ENCODE measurements at regions not wholly inside any gene's neighbourhood (a gene's known extent, or its start where the extent isn't known, plus 50 kb on each side); places are given as distances from the start of the nearest gene placed in this dataset.

DNA sequence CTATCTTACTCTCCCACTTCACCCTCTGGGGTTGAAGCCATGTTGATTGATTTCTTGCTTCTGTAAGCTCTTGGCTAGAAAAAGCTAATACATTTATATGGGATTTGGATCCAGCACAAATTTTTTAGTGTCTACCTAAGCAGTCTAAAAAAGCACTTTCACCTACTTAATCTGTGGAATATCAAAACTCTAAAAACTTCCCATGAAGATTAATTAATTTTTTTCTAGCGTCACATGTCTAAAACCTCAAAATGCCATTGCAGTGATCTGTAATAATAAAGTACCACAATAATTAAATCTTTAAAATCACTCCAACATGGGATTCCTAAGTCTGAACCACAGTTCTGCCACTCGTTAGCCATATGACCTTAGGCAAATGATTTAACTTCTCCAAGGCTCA, 180.1 kb downstream of the EN1 start:
- DNase-seq, result no peak
- BruUV-seq (replicated peaks), result no TSS peak
- H3K27ac Mint-ChIP-seq (ENCODE audit: unreplicated experiment), result no peak overlapping the region
- H3K4me3 Mint-ChIP-seq (ENCODE audit: low read depth, unreplicated experiment), result no peak overlapping the region
- intact Hi-C loops (cut with micrococcal nuclease; ENCODE audit: unreplicated experiment), result loop anchor here (5.0 to 10.0 kb wide), 2 partner anchors 235 to 443 kb away; no protein-coding TSS in a partner anchor
- no peaks in the 10 kb centered on the region for H3K9me3 Mint-ChIP-seq (ENCODE audit: low read depth, unreplicated experiment)
- TF ChIP-seq CTCF (IDR thresholded peaks at IDR 0.05; ENCODE audit: unreplicated experiment), result no peak
- CTCF ChIA-PET, result no interaction called here
- H3K36me3 Mint-ChIP-seq (ENCODE audit: insufficient read depth, unreplicated experiment), result no peaks in the 10 kb centered on the region
- no peaks in the 10 kb centered on the region for H3K27me3 Mint-ChIP-seq (ENCODE audit: unreplicated experiment)
- peaks cover 23% of the 10 kb centered on the region for H3K4me1 Mint-ChIP-seq (ENCODE audit: low read depth, unreplicated experiment)

DNA sequence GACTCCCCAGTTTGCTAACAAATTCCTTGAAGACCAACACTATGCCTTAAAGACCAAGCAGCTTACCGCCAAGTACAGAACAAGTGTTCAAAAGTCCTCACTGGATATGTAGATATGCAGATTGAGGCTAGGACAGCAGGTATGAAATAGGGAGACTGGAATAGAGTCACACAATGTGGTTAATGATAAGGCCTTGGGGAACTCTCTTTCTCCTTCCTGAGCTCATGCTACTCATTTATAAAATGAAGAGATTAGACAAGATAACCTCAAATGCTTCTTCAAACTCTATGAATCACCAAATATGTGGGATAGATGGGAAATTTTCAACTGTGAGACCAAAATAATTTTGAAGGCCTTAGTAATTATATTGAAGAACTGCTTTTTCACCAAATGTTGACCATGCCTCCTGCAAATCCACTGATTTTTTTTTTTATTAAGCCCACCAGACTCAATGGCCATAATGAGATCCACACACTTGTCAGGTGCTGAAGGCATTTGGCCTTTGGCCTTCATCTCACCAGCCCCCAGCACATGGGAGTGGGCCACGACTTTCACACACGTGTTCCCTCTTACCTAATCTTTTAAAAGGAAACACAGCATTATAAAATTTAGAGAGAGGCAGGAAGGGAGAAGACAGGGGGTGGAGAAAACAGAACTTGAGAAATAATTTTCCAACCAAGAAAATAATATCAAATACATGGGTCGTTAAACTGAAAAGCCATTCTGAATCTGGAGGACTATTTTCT, 181.5 kb downstream of the EN1 start:
- intact Hi-C loops (cut with micrococcal nuclease; ENCODE audit: unreplicated experiment), result loop anchor here (5.0 to 10.0 kb wide), 2 partner anchors 234 to 441 kb away; no protein-coding TSS in a partner anchor

DNA sequence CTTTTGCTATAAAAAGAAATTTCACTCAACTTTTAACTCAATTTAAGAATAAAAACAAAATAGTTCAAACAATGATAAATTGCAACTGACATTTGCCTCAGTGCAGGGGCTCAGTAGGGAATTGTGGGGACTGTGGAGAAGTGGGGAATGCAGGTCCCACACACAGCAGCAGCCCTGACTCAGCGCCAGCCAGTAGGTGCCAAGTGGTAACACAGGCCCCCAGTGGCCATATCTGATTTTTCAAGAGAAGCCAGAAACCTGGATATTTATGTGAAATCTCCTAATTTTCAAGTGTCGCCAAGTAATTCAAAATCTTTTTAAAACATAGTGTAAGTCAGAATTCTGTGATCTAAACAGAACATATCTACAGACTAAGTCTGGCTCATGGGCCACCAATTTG, 186.3 kb downstream of the EN1 start:
- DNase-seq, result no peak
- CTCF ChIA-PET, result no interaction called here
- H3K27me3 Mint-ChIP-seq (ENCODE audit: unreplicated experiment), result no peaks in the 10 kb centered on the region
- no peak overlapping the region for H3K27ac Mint-ChIP-seq (ENCODE audit: unreplicated experiment)
- H3K4me3 Mint-ChIP-seq (ENCODE audit: low read depth, unreplicated experiment), result no peak overlapping the region
- no TSS peak for BruUV-seq (replicated peaks)
- H3K36me3 Mint-ChIP-seq (ENCODE audit: insufficient read depth, unreplicated experiment), result no peaks in the 10 kb centered on the region
- intact Hi-C loops (cut with micrococcal nuclease; ENCODE audit: unreplicated experiment), result loop anchor here (10.0 kb wide), 1 partner anchor 436 kb away; no protein-coding TSS in a partner anchor
- TF ChIP-seq CTCF (IDR thresholded peaks at IDR 0.05; ENCODE audit: unreplicated experiment), result peak; percentile 18
- H3K9me3 Mint-ChIP-seq (ENCODE audit: low read depth, unreplicated experiment), result no peaks in the 10 kb centered on the region
- H3K4me1 Mint-ChIP-seq (ENCODE audit: low read depth, unreplicated experiment), result no peaks in the 10 kb centered on the region

More for the DNA sequence above, 181.5 kb downstream of the EN1 start:
- CTCF ChIA-PET, result no interaction called here
- H3K9me3 Mint-ChIP-seq (ENCODE audit: low read depth, unreplicated experiment), result no peaks in the 10 kb centered on the region
- TF ChIP-seq CTCF (IDR thresholded peaks at IDR 0.05; ENCODE audit: unreplicated experiment), result no peak
- no peaks in the 10 kb centered on the region for H3K27me3 Mint-ChIP-seq (ENCODE audit: unreplicated experiment)
- no peak overlapping the region for H3K4me3 Mint-ChIP-seq (ENCODE audit: low read depth, unreplicated experiment)
- no peak for DNase-seq
- no TSS peak for BruUV-seq (replicated peaks)
- peaks cover 14% of the 10 kb centered on the region for H3K4me1 Mint-ChIP-seq (ENCODE audit: low read depth, unreplicated experiment)
- H3K36me3 Mint-ChIP-seq (ENCODE audit: insufficient read depth, unreplicated experiment), result no peaks in the 10 kb centered on the region
- no peak overlapping the region for H3K27ac Mint-ChIP-seq (ENCODE audit: unreplicated experiment)

GRCh38 chr2:118658596-118659198, 188.8 kb downstream of the EN1 start:
- Mint-ChIP-seq H3K4me3 (ENCODE audit: low read depth, unreplicated experiment) (no peak overlapping the region), H3K36me3 (ENCODE audit: insufficient read depth, unreplicated experiment) (no peaks in the 10 kb centered on the region), H3K27ac (ENCODE audit: unreplicated experiment) (no peak overlapping the region), H3K27me3 (ENCODE audit: unreplicated experiment) (no peaks in the 10 kb centered on the region), H3K9me3 (ENCODE audit: low read depth, unreplicated experiment) (no peaks in the 10 kb centered on the region), H3K4me1 (ENCODE audit: low read depth, unreplicated experiment) (no peaks in the 10 kb centered on the region)
- TF ChIP-seq CTCF (IDR thresholded peaks at IDR 0.05; ENCODE audit: unreplicated experiment), result no peak
- intact Hi-C loops (cut with micrococcal nuclease; ENCODE audit: unreplicated experiment), result no loop called here
- no peak for DNase-seq
- BruUV-seq (replicated peaks), result no TSS peak
- CTCF ChIA-PET, result no interaction called here
